Lung (tissue), 11 donors: ENCODE measurements at regions not wholly inside any gene's neighbourhood (a gene's known extent, or its start where the extent isn't known, plus 50 kb on each side); places are given as distances from the start of the nearest gene placed in this dataset.

Experiments
- ATAC-seq: fragments of 200-7000 bp; cut with Tn5 transposase; one replicate; pipeline ENCODE4 v1.9.1; 2020; ENCODE audit warnings: moderate number of reproducible peaks; ENCODE audit not compliant: insufficient read depth, low FRiP score
- DNase-seq, 3 donors: peaks; one replicate each; pipeline ENCODE4 v3.0.0-alpha.2; 2013 to 2017
- H3K27ac ChIP-seq, 2 donors: one replicate each; pipeline ENCODE4 v1.5.1; 2013; ENCODE audit warnings: mild to moderate bottlenecking in 2 of 2, moderate library complexity in 2 of 2, control low read depth in 1 of 2, inconsistent platforms in 1 of 2, low read depth in 1 of 2, low read length in 1 of 2
- H3K27me3 ChIP-seq, 3 donors: one replicate each; pipeline ENCODE4 v1.5.1; 2013; ENCODE audit warnings: low read length in 2 of 3; ENCODE audit not compliant: control insufficient read depth in 3 of 3, insufficient read depth in 3 of 3
- H3K36me3 ChIP-seq, 4 donors: one replicate each; pipeline ENCODE4 v1.5.1; 2013; ENCODE audit warnings: low read length in 4 of 4, mild to moderate bottlenecking in 1 of 4, moderate library complexity in 1 of 4; ENCODE audit not compliant: control insufficient read depth in 4 of 4, insufficient read depth in 4 of 4
- H3K4me1 ChIP-seq, 5 donors: one replicate each; pipeline ENCODE4 v1.5.1; 2013; ENCODE audit warnings: low read length in 5 of 5, mild to moderate bottlenecking in 2 of 5, moderate library complexity in 1 of 5; ENCODE audit not compliant: control insufficient read depth in 5 of 5, insufficient read depth in 5 of 5
- H3K4me3 ChIP-seq: one replicate; pipeline ENCODE4 v1.5.1; 2013; ENCODE audit warnings: mild to moderate bottlenecking, control low read depth, moderate library complexity
- H3K9ac ChIP-seq, 2 donors: one replicate each; pipeline ENCODE4 v1.5.1; 2013; ENCODE audit warnings: low read length in 2 of 2, control low read depth in 1 of 2; ENCODE audit not compliant: insufficient read depth in 1 of 2
- H3K9me3 ChIP-seq, 4 donors: one replicate each; pipeline ENCODE4 v1.5.1; 2013; ENCODE audit warnings: low read length in 3 of 4, mild to moderate bottlenecking in 1 of 4, moderate library complexity in 1 of 4; ENCODE audit not compliant: control insufficient read depth in 4 of 4, insufficient read depth in 3 of 4
- WGBS, 2 donors: extraction: QIAGEN DNeasy Blood & Tissue Kit; methylation state at CpG; one replicate each; pipeline ENCODE4 v1.1.7; 2013; 5-methylcytosine and 5-hydroxymethylcytosine counted together
- TF ChIP-seq, protein P1 (sequence below): IDR thresholded peaks from 2 replicates; pipeline ENCODE4 v1.5.1; 2012; ENCODE audit warnings: mild to moderate bottlenecking; ENCODE audit errors: control extremely low read depth, extremely low read depth
- donor health status: control.
- donor health status: control.
- donor health status: Bipolar disorder and iron deficiency.
- donor health status: healthy.
- donor health status: DM: yes; HTN: yes; CAD: no.

DNA sequence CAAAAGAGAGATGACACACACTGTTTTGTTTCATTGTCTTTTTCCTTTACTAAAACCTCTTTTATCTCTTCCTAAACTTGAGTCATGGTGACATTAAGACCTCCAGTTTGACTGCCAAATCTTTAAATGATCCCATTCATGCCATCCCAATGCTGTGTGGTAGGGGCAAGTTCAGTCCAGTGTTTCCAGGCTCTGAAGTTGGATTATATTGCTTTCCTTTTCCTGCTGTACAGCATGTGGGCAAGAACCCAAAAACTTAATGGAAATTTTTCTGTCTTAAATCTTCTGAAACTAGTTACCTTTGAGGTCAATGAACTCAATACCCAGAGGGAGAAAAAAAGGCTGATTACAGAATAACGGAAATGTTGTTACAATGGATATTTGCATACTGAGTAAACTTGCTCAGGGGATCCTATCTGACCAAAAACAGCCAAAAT, 187.1 kb upstream of the FAR2 start:
- TF ChIP-seq, protein P1, sequence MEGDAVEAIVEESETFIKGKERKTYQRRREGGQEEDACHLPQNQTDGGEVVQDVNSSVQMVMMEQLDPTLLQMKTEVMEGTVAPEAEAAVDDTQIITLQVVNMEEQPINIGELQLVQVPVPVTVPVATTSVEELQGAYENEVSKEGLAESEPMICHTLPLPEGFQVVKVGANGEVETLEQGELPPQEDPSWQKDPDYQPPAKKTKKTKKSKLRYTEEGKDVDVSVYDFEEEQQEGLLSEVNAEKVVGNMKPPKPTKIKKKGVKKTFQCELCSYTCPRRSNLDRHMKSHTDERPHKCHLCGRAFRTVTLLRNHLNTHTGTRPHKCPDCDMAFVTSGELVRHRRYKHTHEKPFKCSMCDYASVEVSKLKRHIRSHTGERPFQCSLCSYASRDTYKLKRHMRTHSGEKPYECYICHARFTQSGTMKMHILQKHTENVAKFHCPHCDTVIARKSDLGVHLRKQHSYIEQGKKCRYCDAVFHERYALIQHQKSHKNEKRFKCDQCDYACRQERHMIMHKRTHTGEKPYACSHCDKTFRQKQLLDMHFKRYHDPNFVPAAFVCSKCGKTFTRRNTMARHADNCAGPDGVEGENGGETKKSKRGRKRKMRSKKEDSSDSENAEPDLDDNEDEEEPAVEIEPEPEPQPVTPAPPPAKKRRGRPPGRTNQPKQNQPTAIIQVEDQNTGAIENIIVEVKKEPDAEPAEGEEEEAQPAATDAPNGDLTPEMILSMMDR: no peak
- Histone ChIP-seq H3K36me3 (no peaks in the 10 kb centered on the region), H3K9me3 (no peaks in the 10 kb centered on the region), H3K4me1 (peaks cover 0 to 15% (median 0%) of the 10 kb centered on the region in 5 donors), H3K27me3 (no peaks in the 10 kb centered on the region), H3K9ac (no peak overlapping the region), H3K4me3 (no peak overlapping the region), H3K27ac (no peak overlapping the region)
- DNase-seq (no peak), ATAC-seq (peak; percentile 35)
- WGBS, 2 donors: 74 to 95% methylated on average over 1 of the region's 1 CpG

DNA sequence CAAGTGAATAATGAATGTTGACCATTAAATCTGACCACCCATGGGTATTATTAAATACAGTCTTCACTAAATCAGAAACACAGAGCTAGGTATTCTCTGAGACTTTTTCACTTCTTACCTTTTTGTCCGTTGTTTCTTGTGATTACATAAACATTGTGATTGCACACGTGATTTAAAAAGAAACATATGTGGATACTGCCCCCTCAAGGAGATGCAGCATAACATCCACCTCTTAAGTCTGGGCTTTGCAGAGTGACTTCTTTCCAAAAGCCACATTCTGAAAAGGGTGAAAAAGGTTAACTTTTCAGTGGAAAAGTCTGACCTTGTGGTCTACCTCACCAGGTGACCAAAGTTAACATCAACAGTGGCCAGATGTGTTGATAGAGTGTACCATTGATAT, 185.5 kb upstream of the FAR2 start:
- Histone ChIP-seq H3K4me3 (no peak overlapping the region), H3K27ac (no peak overlapping the region), H3K9me3 (no peaks in the 10 kb centered on the region), H3K4me1 (peaks cover 0 to 15% (median 0%) of the 10 kb centered on the region in 5 donors), H3K27me3 (no peaks in the 10 kb centered on the region), H3K9ac (no peak overlapping the region), H3K36me3 (no peaks in the 10 kb centered on the region)
- ATAC-seq (no peak), DNase-seq (no peak)
- TF ChIP-seq, protein P1: no peak
- WGBS, 2 donors: 9 to 21% methylated on average over 2 of the region's 2 CpGs

DNA sequence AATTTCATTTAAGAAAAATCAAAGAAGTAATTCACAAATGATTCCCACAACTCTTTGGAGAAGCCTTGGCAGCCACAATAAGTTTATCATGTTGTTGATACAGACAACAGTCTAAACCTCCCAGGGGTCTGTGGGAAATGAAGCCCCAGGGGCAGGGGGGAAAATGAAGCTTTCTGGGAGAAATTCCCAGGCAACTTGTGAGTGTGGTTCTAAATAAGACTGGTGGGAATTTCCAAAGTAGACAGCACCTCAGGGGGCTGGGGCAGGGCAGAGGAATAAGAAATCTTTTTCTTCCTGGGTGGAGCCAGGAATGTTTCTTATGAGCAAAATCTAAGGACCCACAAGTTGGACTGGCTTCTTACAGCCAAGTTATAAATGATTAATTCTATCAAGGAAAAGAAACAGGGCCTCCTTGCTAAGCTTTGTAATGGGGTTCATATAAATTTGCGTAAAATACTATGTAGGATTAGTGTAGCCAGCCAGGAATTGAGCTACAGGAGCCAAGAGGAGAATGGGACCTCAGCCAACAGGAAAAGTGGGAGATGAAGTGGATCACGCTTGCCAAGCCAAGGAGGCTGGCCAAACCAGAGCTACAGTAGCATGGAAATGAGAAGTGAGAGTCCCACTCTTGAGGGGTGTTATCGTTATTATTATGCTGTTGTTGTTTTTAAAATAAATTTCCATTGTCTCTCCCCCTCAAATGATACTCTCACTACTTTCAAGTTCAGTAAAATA, 182.9 kb upstream of the FAR2 start:
- DNase-seq (peak; percentile 69 to 92 (median 83)), ATAC-seq (peak; percentile 13)

More for the DNA sequence above, 182.9 kb upstream of the FAR2 start:
- Histone ChIP-seq H3K4me1 (peaks cover 0 to 15% (median 0%) of the 10 kb centered on the region in 5 donors), H3K27me3 (no peaks in the 10 kb centered on the region), H3K4me3 (no peak overlapping the region), H3K36me3 (no peaks in the 10 kb centered on the region), H3K9me3 (no peaks in the 10 kb centered on the region), H3K27ac (no peak overlapping the region), H3K9ac (no peak overlapping the region)
- TF ChIP-seq, protein P1: no peak
- 32 to 65% methylated on average over 3 of the region's 3 CpGs for WGBS, 2 donors
